ENCODE measurements at regions not wholly inside any gene's neighbourhood (a gene's known extent, or its start where the extent isn't known, plus 50 kb on each side); places are given as distances from the start of the nearest gene placed in this dataset.
"Not testable (repeated sequence)": the region's sequence is repeated elsewhere in the genome, so short reads cannot be mapped to it uniquely, and the experiment has no call there.

DNA sequence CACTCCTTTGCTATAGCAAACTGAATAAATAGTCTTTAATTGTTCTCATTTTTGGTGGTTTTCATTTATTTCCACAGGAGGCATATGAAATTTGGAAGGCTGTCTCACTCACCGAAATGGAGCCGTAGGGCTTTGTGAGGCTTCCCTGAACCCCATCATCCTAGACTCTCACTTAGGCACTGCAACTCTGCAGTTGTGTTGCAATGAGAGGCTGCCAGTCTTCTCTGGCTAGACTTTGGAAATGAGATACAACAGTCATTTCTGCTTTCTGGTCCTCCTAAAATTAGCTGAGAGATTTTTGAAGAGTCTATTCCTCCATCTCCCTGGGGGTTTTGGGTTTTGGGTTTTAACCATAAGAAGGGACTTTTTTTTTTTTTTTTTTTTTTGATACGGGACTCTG lies 146.5 kb downstream of the SH3BGRL start:
- no peak for DNase-seq (ENCODE audit: low read depth in 2 of 3, low spot score in 2 of 3)

DNA sequence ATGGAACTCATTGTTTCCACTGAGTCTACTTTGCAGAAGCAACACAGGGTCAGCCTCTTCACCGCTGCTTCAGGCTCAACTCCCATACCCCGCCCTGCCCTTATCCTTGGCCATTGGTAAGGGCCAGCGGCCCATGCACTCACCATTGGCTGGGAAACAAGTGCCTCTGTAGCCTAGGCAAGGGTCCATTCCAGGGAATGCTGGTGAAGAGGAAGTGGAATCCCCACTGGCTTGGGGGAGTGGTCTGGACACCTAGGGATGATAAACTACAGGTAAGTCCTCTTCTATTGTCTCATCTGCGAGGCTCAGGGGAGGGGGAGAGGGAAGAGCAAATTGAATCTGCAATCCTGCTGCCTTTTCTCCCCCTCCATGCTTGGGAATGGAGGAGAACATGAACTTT lies 153.1 kb downstream of the SH3BGRL start:
- no peak for DNase-seq (ENCODE audit: low read depth in 2 of 3, low spot score in 2 of 3)

DNA sequence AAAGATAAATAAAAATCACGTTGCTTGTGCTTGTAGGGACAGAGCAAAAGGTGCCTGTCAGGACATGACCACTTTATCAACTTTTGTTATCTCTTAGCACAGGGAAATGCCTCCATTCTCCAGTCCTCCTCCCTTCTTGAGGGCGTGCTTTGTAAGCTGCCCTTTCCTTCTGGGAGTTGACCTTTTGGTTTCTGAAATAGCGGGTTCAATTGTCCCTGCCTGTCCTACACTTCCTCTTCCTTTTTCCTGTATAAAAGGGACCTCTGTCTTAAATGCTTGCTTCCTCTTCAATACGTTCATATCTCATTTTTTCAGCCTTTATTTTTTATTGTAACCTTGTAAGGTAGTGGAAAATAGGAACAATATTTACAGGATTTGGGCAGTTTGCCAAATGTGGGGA lies 153.5 kb downstream of the SH3BGRL start:
- DNase-seq (ENCODE audit: low read depth in 2 of 3, low spot score in 2 of 3): no peak

DNA sequence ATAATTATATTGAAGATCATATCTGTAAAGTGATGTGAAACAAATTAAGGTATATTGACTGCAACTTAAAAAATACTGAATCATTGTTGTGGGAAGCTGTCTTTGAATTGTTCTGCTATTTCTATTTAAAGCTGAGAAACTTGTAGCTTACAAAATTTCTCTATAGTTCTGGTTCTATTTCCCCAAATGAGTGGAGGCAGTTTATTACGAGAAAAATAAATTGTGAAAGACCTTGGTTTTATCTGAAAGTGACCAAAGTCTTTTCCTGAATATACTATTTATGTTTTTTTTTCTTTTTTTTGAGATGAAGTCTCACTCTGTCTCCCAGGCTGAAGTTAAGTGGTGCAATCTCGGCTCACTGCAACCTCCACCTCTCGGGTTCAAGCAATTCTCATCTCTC lies 165.4 kb downstream of the SH3BGRL start:
- DNase-seq (ENCODE audit: low read depth in 2 of 3, low spot score in 2 of 3): no peak

DNA sequence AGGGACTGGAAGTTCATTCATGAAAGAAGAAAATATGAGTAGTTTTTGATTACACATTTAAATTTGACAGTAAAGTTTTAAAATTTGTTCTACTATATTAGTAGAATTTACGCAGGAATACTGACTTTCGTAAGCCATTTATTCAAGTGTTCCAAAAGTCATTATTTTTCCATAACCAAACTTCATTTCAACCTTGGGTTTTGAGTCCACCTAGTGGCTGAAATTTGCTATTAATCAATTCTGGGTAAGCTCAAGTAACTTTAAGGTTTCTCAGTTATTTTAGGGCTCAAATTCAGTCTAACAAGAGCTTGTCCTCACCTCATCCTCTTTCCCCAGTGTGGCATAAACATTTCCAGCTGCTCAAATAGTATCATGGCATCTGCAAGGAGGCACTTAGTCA lies 175.4 kb downstream of the SH3BGRL start:
- peak in 2 of 3 donors; percentile 4 to 35 for DNase-seq (ENCODE audit: low read depth in 2 of 3, low spot score in 2 of 3)

DNA sequence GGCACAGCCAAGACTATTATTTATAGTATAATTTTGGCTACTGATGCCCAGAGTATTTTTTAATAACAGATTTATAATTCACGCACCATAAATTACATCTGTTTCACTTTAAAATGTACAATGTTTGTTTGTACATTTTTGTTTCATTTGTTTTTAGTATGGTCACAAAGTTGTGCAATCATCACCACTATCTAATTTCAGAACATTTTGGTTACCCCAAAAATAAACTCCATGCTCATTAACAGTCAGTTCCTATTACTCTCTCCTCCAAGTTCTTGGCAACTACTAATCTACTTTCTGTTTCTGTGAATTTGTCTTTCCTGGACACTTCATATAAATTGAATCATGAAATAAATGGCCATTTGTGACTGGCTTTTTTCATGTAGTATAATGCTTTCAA lies 176.7 kb downstream of the SH3BGRL start:
- DNase-seq (ENCODE audit: low read depth in 2 of 3, low spot score in 2 of 3): no peak

DNA sequence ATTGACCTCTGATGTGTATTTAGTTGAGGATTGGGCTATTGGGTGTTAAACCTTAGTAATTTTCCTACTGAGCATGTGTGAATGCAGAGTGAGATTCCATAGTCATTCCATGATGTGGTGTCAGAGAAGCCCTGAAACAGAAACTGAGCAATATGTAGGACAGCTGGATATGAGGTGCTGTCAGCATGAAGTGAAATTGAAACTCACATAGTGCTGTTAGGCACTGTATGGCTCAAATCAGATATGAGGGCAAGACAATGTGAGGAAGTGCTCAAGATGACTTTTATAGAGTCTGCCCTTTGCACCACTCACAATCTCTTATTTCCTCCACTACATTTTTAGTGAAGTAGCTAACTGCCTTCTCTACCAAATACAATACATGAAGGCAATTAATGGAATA lies 188.3 kb downstream of the SH3BGRL start:
- DNase-seq (ENCODE audit: low read depth in 2 of 3, low spot score in 2 of 3): no peak

DNA sequence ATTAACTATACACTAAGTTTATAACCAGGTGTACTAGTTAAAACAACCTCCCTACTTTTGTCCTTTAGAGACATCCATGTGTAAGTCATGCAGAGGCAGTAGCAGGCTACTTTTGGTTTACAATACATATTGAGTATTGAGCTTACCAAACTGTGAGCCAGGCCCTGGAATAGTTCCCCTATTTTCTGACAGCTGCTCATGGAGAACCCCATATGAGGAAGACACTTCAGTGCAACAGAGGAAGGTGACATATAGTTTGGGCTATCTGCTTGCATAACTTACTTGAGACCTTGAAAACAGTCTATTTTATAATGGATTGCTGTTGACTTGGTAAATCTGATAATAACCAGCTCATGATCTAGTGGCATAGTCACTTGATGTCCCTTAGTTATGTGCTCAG lies 190.5 kb downstream of the SH3BGRL start:
- no peak for DNase-seq (ENCODE audit: low read depth in 2 of 3, low spot score in 2 of 3)

DNA sequence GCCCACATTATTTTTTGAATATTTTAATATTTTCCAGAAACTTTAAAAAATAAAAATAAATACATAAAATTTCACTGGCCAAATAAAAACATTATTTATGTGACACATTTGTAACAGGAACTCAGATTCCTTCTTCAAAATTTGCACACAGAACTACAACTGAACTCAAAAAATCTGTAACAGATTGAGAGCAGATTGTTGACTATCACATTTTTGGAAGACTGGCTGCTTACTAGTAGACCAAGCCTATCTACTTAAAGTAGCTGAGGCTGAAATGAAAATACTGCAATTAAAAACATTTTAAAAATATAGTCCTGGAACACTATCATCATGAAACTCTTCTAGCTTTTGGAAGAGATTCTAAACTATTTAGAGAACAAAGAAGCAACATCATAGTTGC lies 203.9 kb downstream of the SH3BGRL start:
- no peak for DNase-seq (ENCODE audit: low read depth in 2 of 3, low spot score in 2 of 3)

DNA sequence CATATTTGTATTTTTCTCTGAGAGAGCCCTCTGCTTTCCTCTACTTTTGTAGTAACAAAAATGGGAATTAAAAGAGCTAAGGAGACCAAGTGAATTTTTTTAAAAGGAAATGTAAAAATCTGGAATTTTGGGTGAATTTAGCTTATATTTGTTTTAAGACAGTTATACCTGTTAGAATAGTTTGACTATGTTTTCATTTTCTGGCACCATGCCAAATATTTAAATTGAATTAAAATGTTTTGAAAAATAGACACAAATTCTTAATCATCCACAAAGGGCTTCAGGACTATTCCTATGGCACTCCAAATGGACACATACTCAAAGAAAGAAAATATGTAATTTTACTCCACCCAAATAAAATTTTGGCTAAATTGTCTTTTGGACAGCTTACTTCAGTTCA lies 209.6 kb downstream of the SH3BGRL start:
- no peak for DNase-seq (ENCODE audit: low read depth in 2 of 3, low spot score in 2 of 3)

DNA sequence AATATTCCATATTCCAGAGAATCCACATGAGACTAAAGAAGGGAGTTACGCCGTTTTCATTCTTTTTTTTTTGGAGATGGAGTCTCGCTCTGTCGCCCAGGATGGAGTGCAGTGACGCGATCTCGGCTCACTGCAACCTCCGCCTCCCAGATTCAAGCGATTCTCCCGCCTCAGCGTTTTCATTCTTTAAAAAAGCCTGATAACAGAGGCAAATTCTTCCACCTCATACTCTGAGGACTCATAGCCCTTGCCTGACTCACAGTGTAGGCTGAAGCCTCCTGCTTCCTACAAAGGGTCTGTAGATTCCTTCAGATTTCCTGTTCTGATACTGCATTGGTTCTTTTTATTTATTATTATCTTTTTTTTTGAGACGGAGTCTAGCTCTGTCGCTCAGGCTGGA lies 210.5 kb downstream of the SH3BGRL start:
- DNase-seq (ENCODE audit: low read depth in 2 of 3, low spot score in 2 of 3): no peak

DNA sequence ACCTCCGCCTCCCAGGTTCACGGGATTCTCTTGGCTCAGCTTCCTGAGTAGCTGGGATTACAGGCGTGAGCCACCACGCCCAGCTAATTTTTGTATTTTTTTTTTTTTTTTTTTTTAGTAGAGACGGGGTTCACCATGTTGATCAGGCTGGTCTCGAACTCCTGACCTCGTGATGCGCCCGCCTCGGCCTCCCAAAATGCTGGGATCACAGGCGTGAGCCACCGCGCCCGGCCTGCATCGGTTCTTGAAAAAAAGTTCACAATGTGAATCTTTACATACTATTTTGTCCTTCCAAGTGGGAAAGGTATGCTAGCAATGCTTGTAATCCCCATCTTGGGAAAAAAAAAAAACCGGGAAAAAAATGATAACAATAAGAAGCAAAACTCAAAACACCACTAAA lies 211.0 kb downstream of the SH3BGRL start:
- DNase-seq (ENCODE audit: low read depth in 2 of 3, low spot score in 2 of 3): not testable (repeated sequence)

DNA sequence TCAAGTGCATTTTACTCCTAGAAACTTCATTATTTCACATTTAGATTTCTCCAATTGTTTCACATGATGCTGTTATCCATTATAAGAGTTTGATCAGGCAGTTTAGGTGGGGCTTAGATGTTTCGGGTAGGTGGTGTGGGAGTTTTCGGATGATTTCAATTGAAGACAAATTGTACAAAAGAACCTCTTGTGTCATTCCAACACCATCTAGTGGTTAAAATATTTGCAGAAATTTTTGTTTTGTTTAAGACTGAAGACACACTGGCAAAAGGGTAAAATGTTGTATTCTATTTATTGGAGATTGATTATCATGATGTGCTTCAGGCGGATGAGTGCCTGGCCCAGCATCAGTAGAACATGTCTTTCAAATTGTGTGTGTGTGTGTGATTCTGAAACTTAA lies 212.7 kb downstream of the SH3BGRL start:
- no peak for DNase-seq (ENCODE audit: low read depth in 2 of 3, low spot score in 2 of 3)
